ENCODE measurements at regions not wholly inside any gene's neighbourhood (a gene's known extent, or its start where the extent isn't known, plus 50 kb on each side); places are given as distances from the start of the nearest gene placed in this dataset.
"Not testable (repeated sequence)": the region's sequence is repeated elsewhere in the genome, so short reads cannot be mapped to it uniquely, and the experiment has no call there.

- DNase-seq, result no peak
Observed at GRCh38 chr3:115396801-115397200, 226.5 kb upstream of the GAP43 start.

GRCh38 chr3:115397433-115397832, 225.9 kb upstream of the GAP43 start:
- DNase-seq, result no peak

- DNase-seq, result no peak
Observed at GRCh38 chr3:115398506-115398905, 224.8 kb upstream of the GAP43 start.

- no peak for DNase-seq
Observed at GRCh38 chr3:115399750-115400149, 223.6 kb upstream of the GAP43 start.

GRCh38 chr3:115401298-115401697, 222.0 kb upstream of the GAP43 start:
- DNase-seq, result no peak

GRCh38 chr3:115401851-115402501, 221.3 kb upstream of the GAP43 start:
- DNase-seq, result no peak

- DNase-seq, result no peak
Observed at GRCh38 chr3:115402651-115403050, 220.7 kb upstream of the GAP43 start.

GRCh38 chr3:115403786-115404185, 219.5 kb upstream of the GAP43 start:
- no peak for DNase-seq

- DNase-seq, result no peak
Observed at GRCh38 chr3:115409596-115409995, 213.7 kb upstream of the GAP43 start.

- not testable (repeated sequence) for DNase-seq
Observed at GRCh38 chr3:115414610-115415009, 208.7 kb upstream of the GAP43 start.

- DNase-seq, result no peak
Observed at GRCh38 chr3:115415246-115415996, 207.9 kb upstream of the GAP43 start.

- no peak for DNase-seq
Observed at GRCh38 chr3:115418583-115418982, 204.7 kb upstream of the GAP43 start.

GRCh38 chr3:115420086-115420485, 203.2 kb upstream of the GAP43 start:
- no peak for DNase-seq

- DNase-seq, result no peak
Observed at GRCh38 chr3:115423170-115423569, 200.1 kb upstream of the GAP43 start.

GRCh38 chr3:115428841-115429240, 194.5 kb upstream of the GAP43 start:
- no peak for DNase-seq

- DNase-seq, result no peak
Observed at GRCh38 chr3:115436767-115437301, 186.5 kb upstream of the GAP43 start.

- no peak for DNase-seq
Observed at GRCh38 chr3:115438799-115439198, 184.5 kb upstream of the GAP43 start.

GRCh38 chr3:115445559-115445958, 177.8 kb upstream of the GAP43 start:
- DNase-seq, result no peak

GRCh38 chr3:115448851-115449250, 174.5 kb upstream of the GAP43 start:
- no peak for DNase-seq

GRCh38 chr3:115450036-115450435, 173.3 kb upstream of the GAP43 start:
- no peak for DNase-seq

GRCh38 chr3:115464036-115464435, 159.3 kb upstream of the GAP43 start:
- DNase-seq, result no peak

- DNase-seq, result no peak
Observed at GRCh38 chr3:115469649-115470048, 153.7 kb upstream of the GAP43 start.

GRCh38 chr3:115470254-115470653, 153.1 kb upstream of the GAP43 start:
- DNase-seq, result no peak

Measured in DMS 273 treated with DMSO at 0.1 percent for 48 hours (cell line).